ENCODE measurements at regions not wholly inside any gene's neighbourhood (a gene's known extent, or its start where the extent isn't known, plus 50 kb on each side); places are given as distances from the start of the nearest gene placed in this dataset.

GRCh38 chr1:222061711-222062359 is 319.9 kb upstream of the DUSP10 start:
- H3K4me3 ChIP-seq = no peak overlapping the region
- intact Hi-C loops (cut with DNase I; ENCODE audit: low total_unique reads) = no loop called here
- ATAC-seq = no peak
- H3K27me3 ChIP-seq = no peaks in the 10 kb centered on the region
- no peak overlapping the region for H3K27ac ChIP-seq
- in situ Hi-C loops (cut with MboI; ENCODE audit: low sequenced_read_pairs in 4 of 4) = no loop called here
- no peak for DNase-seq
- H3K36me3 ChIP-seq = no peaks in the 10 kb centered on the region
- no peak for TF ChIP-seq POLR2A (IDR thresholded peaks at IDR 0.05)
- TF ChIP-seq, protein P1, sequence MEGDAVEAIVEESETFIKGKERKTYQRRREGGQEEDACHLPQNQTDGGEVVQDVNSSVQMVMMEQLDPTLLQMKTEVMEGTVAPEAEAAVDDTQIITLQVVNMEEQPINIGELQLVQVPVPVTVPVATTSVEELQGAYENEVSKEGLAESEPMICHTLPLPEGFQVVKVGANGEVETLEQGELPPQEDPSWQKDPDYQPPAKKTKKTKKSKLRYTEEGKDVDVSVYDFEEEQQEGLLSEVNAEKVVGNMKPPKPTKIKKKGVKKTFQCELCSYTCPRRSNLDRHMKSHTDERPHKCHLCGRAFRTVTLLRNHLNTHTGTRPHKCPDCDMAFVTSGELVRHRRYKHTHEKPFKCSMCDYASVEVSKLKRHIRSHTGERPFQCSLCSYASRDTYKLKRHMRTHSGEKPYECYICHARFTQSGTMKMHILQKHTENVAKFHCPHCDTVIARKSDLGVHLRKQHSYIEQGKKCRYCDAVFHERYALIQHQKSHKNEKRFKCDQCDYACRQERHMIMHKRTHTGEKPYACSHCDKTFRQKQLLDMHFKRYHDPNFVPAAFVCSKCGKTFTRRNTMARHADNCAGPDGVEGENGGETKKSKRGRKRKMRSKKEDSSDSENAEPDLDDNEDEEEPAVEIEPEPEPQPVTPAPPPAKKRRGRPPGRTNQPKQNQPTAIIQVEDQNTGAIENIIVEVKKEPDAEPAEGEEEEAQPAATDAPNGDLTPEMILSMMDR (IDR thresholded peaks at IDR 0.05 in 4 of 5, conservative IDR thresholded peaks at IDR 0.05 in 1 of 5) = no peak
- H3K4me1 ChIP-seq = no peaks in the 10 kb centered on the region
- no peaks in the 10 kb centered on the region for H3K9me3 ChIP-seq

GRCh38 chr1:222060210-222060916 is 318.5 kb upstream of the DUSP10 start:
- Histone ChIP-seq H3K4me3 (no peak overlapping the region), H3K4me1 (no peaks in the 10 kb centered on the region), H3K27ac (no peak overlapping the region), H3K9me3 (no peaks in the 10 kb centered on the region), H3K27me3 (no peaks in the 10 kb centered on the region), H3K36me3 (no peaks in the 10 kb centered on the region)
- DNase-seq (no peak), ATAC-seq (no peak)
- in situ Hi-C loops (cut with MboI; ENCODE audit: low sequenced_read_pairs in 4 of 4) = no loop called here
- TF ChIP-seq, protein P1 (IDR thresholded peaks at IDR 0.05 in 4 of 5, conservative IDR thresholded peaks at IDR 0.05 in 1 of 5) = no peak
- no peak for TF ChIP-seq POLR2A (IDR thresholded peaks at IDR 0.05)
- intact Hi-C loops (cut with DNase I; ENCODE audit: low total_unique reads) = no loop called here

- in situ Hi-C loops (cut with MboI; ENCODE audit: low sequenced_read_pairs in 4 of 4) (no loop called here), intact Hi-C loops (cut with DNase I; ENCODE audit: low total_unique reads) (no loop called here)
- ATAC-seq (no peak), DNase-seq (no peak)
- H3K36me3 ChIP-seq = no peaks in the 10 kb centered on the region
- no peaks in the 10 kb centered on the region for H3K27me3 ChIP-seq
- no peaks in the 10 kb centered on the region for H3K9me3 ChIP-seq
- TF ChIP-seq POLR2A (IDR thresholded peaks at IDR 0.05) = no peak
- TF ChIP-seq, protein P1 (IDR thresholded peaks at IDR 0.05 in 4 of 5, conservative IDR thresholded peaks at IDR 0.05 in 1 of 5) = no peak
- H3K4me3 ChIP-seq = no peak overlapping the region
- H3K27ac ChIP-seq = no peak overlapping the region
- H3K4me1 ChIP-seq = no peaks in the 10 kb centered on the region
Observed at GRCh38 chr1:222058249-222058648, 316.4 kb upstream of the DUSP10 start.

DNA sequence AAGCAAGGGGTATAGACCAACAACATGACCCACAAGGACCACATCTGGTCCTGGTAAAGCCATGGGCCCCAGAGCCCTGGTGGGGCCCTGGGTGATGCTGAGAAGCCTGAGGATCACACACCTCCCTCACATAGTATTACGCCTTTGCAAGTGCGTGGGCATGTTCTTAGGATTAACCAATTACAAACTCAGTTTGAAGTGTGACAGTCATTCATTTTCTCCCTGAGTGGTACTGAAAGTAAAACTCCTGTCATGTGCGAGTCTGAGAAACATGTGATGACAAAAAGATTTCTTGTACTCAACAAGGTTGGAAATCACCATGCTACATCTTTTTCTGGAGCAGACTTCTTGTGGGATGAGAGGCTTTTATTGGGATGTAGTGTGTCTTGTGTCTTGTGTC is 315.3 kb upstream of the DUSP10 start:
- no peaks in the 10 kb centered on the region for H3K36me3 ChIP-seq
- TF ChIP-seq POLR2A (IDR thresholded peaks at IDR 0.05) = no peak
- TF ChIP-seq, protein P1 (IDR thresholded peaks at IDR 0.05 in 4 of 5, conservative IDR thresholded peaks at IDR 0.05 in 1 of 5) = no peak
- no peaks in the 10 kb centered on the region for H3K4me1 ChIP-seq
- H3K4me3 ChIP-seq = no peak overlapping the region
- ATAC-seq = no peak
- no peak overlapping the region for H3K27ac ChIP-seq
- DNase-seq = no peak
- H3K27me3 ChIP-seq = no peaks in the 10 kb centered on the region
- no peaks in the 10 kb centered on the region for H3K9me3 ChIP-seq
- in situ Hi-C loops (cut with MboI; ENCODE audit: low sequenced_read_pairs in 4 of 4) = no loop called here
- intact Hi-C loops (cut with DNase I; ENCODE audit: low total_unique reads) = no loop called here
